Activated T-cell treated with anti-CD3 and anti-CD28 coated beads, Interleukin-2, amount 50 U/mL, for 72 hours (primary cell): ENCODE measurements at regions not wholly inside any gene's neighbourhood (a gene's known extent, or its start where the extent isn't known, plus 50 kb on each side); places are given as distances from the start of the nearest gene placed in this dataset.

Experiments
- ATAC-seq, 2 donors: fragments of 150-1000 bp; cut with Tn5 transposase; replicated peaks in 1 of 2; 2 replicates each; pipeline ENCODE4 v1.10.0; 2021; ENCODE audit warnings: moderate library complexity in 2 of 2, mild to moderate bottlenecking in 1 of 2
- DNase-seq, 2 donors: peaks; one replicate each; pipeline ENCODE4 v3.0.0; 2021 to 2022; ENCODE audit warnings: mixed read lengths in 1 of 2
- H3K27ac Mint-ChIP-seq: one replicate; pipeline ENCODE4 v1.8.0; 2022; ENCODE audit warnings: mild to moderate bottlenecking, moderate library complexity, mixed read lengths
- H3K27me3 Mint-ChIP-seq: one replicate; pipeline ENCODE4 v1.8.0; 2022; ENCODE audit warnings: low read depth, mixed read lengths
- H3K36me3 Mint-ChIP-seq, 2 donors: one replicate each; pipeline ENCODE4 v1.8.0; 2022; ENCODE audit warnings: mixed read lengths in 2 of 2, mild to moderate bottlenecking in 1 of 2; ENCODE audit not compliant: insufficient read depth in 2 of 2
- H3K4me1 Mint-ChIP-seq: one replicate; pipeline ENCODE4 v1.8.0; 2022; ENCODE audit warnings: low read depth, mixed read lengths
- H3K4me3 Mint-ChIP-seq, 2 donors: one replicate each; pipeline ENCODE4 v1.8.0; 2022; ENCODE audit warnings: mild to moderate bottlenecking in 2 of 2, mixed read lengths in 2 of 2, moderate library complexity in 2 of 2
- H3K9me3 Mint-ChIP-seq, 2 donors: one replicate each; pipeline ENCODE4 v1.8.0; 2022; ENCODE audit warnings: mixed read lengths in 2 of 2

GRCh38 chr6:149212892-149213801 lies 104.4 kb upstream of the TAB2 start:
- Mint-ChIP-seq H3K9me3 (no peaks in the 10 kb centered on the region), H3K27me3 (no peaks in the 10 kb centered on the region), H3K4me3 (no peak overlapping the region), H3K27ac (no peak overlapping the region), H3K4me1 (peaks cover 22% of the 10 kb centered on the region), H3K36me3 (peaks cover 4 to 5% of the 10 kb centered on the region in 2 donors)
- DNase-seq, result peak; percentile 60 to 62
- ATAC-seq, result peak; percentile 44 to 64

- Mint-ChIP-seq H3K27ac (no peak overlapping the region), H3K9me3 (no peaks in the 10 kb centered on the region), H3K27me3 (no peaks in the 10 kb centered on the region), H3K4me3 (no peak overlapping the region), H3K4me1 (peaks cover 28% of the 10 kb centered on the region), H3K36me3 (peaks cover 4 to 5% of the 10 kb centered on the region in 2 donors)
- no peak for DNase-seq
- peak; percentile 21 to 22 for ATAC-seq
These were observed 103.7 kb upstream of the TAB2 start for GRCh38 chr6:149213829-149214228.

- H3K9me3 Mint-ChIP-seq, result peaks cover 0 to 3% of the 10 kb centered on the region in 2 donors
- no peak overlapping the region for H3K27ac Mint-ChIP-seq
- H3K36me3 Mint-ChIP-seq, result peaks cover 2 to 3% of the 10 kb centered on the region in 2 donors
- no peak for DNase-seq
- no peak overlapping the region for H3K4me3 Mint-ChIP-seq
- peaks cover 30% of the 10 kb centered on the region for H3K4me1 Mint-ChIP-seq
- no peak for ATAC-seq
- H3K27me3 Mint-ChIP-seq, result no peaks in the 10 kb centered on the region
These were observed 101.1 kb upstream of the TAB2 start for GRCh38 chr6:149216459-149216858.

GRCh38 chr6:149217466-149217888 lies 100.0 kb upstream of the TAB2 start:
- Mint-ChIP-seq H3K4me1 (peaks cover 36% of the 10 kb centered on the region), H3K27ac (no peak overlapping the region), H3K4me3 (peak overlapping the region in 1 of 2 donors; percentile 17), H3K36me3 (peaks cover 3% of the 10 kb centered on the region in 2 donors), H3K9me3 (peaks cover 0 to 3% of the 10 kb centered on the region in 2 donors), H3K27me3 (no peaks in the 10 kb centered on the region)
- DNase-seq (no peak), ATAC-seq (no peak)

GRCh38 chr6:149218471-149218870 lies 99.0 kb upstream of the TAB2 start:
- Mint-ChIP-seq H3K9me3 (peaks cover 0 to 3% of the 10 kb centered on the region in 2 donors), H3K27me3 (no peaks in the 10 kb centered on the region), H3K4me1 (peaks cover 37% of the 10 kb centered on the region), H3K36me3 (peaks cover 3% of the 10 kb centered on the region in 2 donors), H3K27ac (peak overlapping the region; percentile 14), H3K4me3 (peak overlapping the region; percentile 10 to 32)
- no peak for DNase-seq
- ATAC-seq, result peak; percentile 69

GRCh38 chr6:149218915-149219314 lies 98.6 kb upstream of the TAB2 start:
- peaks cover 41% of the 10 kb centered on the region for H3K4me1 Mint-ChIP-seq
- DNase-seq, result no peak
- H3K27me3 Mint-ChIP-seq, result no peaks in the 10 kb centered on the region
- peaks cover 0 to 3% of the 10 kb centered on the region in 2 donors for H3K9me3 Mint-ChIP-seq
- H3K27ac Mint-ChIP-seq, result peak overlapping the region; percentile 14
- ATAC-seq, result peak in 1 of 2 donors; percentile 3
- H3K36me3 Mint-ChIP-seq, result peaks cover 3% of the 10 kb centered on the region in 2 donors
- H3K4me3 Mint-ChIP-seq, result peak overlapping the region in 1 of 2 donors; percentile 32

GRCh38 chr6:149220882-149221773 lies 96.4 kb upstream of the TAB2 start:
- ATAC-seq (no peak), DNase-seq (no peak)
- Mint-ChIP-seq H3K36me3 (peaks cover 3% of the 10 kb centered on the region in 2 donors), H3K27ac (no peak overlapping the region), H3K27me3 (no peaks in the 10 kb centered on the region), H3K9me3 (peaks cover 0 to 3% of the 10 kb centered on the region in 2 donors), H3K4me3 (no peak overlapping the region), H3K4me1 (peaks cover 41% of the 10 kb centered on the region)

- ATAC-seq (no peak), DNase-seq (no peak)
- H3K36me3 Mint-ChIP-seq, result peaks cover 3% of the 10 kb centered on the region in 2 donors
- H3K4me3 Mint-ChIP-seq, result no peak overlapping the region
- H3K27ac Mint-ChIP-seq, result no peak overlapping the region
- H3K27me3 Mint-ChIP-seq, result no peaks in the 10 kb centered on the region
- H3K4me1 Mint-ChIP-seq, result peaks cover 35% of the 10 kb centered on the region
- peaks cover 0 to 3% of the 10 kb centered on the region in 2 donors for H3K9me3 Mint-ChIP-seq
These were observed 95.8 kb upstream of the TAB2 start for GRCh38 chr6:149221774-149222070.

- H3K4me1 Mint-ChIP-seq, result peaks cover 27% of the 10 kb centered on the region
- no peak overlapping the region for H3K4me3 Mint-ChIP-seq
- H3K27ac Mint-ChIP-seq, result no peak overlapping the region
- no peaks in the 10 kb centered on the region for H3K27me3 Mint-ChIP-seq
- no peak for DNase-seq
- H3K9me3 Mint-ChIP-seq, result peaks cover 0 to 3% of the 10 kb centered on the region in 2 donors
- H3K36me3 Mint-ChIP-seq, result peaks cover 2 to 3% of the 10 kb centered on the region in 2 donors
- ATAC-seq, result no peak
These were observed 94.2 kb upstream of the TAB2 start for GRCh38 chr6:149223120-149223903.

- ATAC-seq (no peak), DNase-seq (no peak)
- Mint-ChIP-seq H3K9me3 (peaks cover 0 to 3% of the 10 kb centered on the region in 2 donors), H3K4me1 (peaks cover 21% of the 10 kb centered on the region), H3K36me3 (peaks cover 2 to 3% of the 10 kb centered on the region in 2 donors), H3K27me3 (no peaks in the 10 kb centered on the region), H3K4me3 (no peak overlapping the region), H3K27ac (no peak overlapping the region)
These were observed 93.6 kb upstream of the TAB2 start for GRCh38 chr6:149223904-149224351.

- ATAC-seq, result no peak
- no peak for DNase-seq
- peaks cover 0 to 3% of the 10 kb centered on the region in 2 donors for H3K9me3 Mint-ChIP-seq
- no peak overlapping the region for H3K27ac Mint-ChIP-seq
- H3K36me3 Mint-ChIP-seq, result peaks cover 2 to 3% of the 10 kb centered on the region in 2 donors
- no peaks in the 10 kb centered on the region for H3K27me3 Mint-ChIP-seq
- H3K4me1 Mint-ChIP-seq, result peaks cover 20% of the 10 kb centered on the region
- H3K4me3 Mint-ChIP-seq, result peak overlapping the region in 1 of 2 donors; percentile 31
These were observed 93.1 kb upstream of the TAB2 start for GRCh38 chr6:149224399-149224798.

GRCh38 chr6:149225370-149225769 lies 92.1 kb upstream of the TAB2 start:
- H3K9me3 Mint-ChIP-seq, result no peaks in the 10 kb centered on the region
- ATAC-seq (no peak), DNase-seq (no peak)
- H3K27ac Mint-ChIP-seq, result no peak overlapping the region
- H3K27me3 Mint-ChIP-seq, result no peaks in the 10 kb centered on the region
- H3K4me3 Mint-ChIP-seq, result no peak overlapping the region
- peaks cover 20% of the 10 kb centered on the region for H3K4me1 Mint-ChIP-seq
- H3K36me3 Mint-ChIP-seq, result peaks cover 0 to 1% of the 10 kb centered on the region in 2 donors
